ENCODE measurements at regions not wholly inside any gene's neighbourhood (a gene's known extent, or its start where the extent isn't known, plus 50 kb on each side); places are given as distances from the start of the nearest gene placed in this dataset.
"Not testable (repeated sequence)": the region's sequence is repeated elsewhere in the genome, so short reads cannot be mapped to it uniquely, and the experiment has no call there.

DNA sequence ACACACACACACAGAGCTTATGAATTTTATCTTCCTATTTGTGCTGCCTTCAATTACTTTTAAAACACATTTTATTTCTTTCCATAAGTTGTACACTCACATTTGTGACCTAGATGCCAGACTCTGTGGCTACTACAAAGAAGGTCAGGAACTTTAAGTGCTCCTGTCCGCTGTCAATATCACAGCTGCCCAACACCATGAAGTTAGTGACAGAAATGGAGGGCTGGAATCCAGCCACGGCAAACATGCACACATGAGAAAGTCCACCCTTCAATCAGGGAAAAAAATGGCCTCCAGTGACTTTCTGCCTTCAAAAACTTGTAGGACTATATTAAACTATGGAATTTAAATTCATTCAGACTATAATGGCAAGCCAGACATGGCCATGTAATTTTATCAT lies 334.4 kb upstream of the FSTL5 start:
- H3K4me1 ChIP-seq (ENCODE audit: low read depth): no peaks in the 10 kb centered on the region
- H3K36me3 ChIP-seq (ENCODE audit: low read depth): no peaks in the 10 kb centered on the region
- TF ChIP-seq CTCF (IDR thresholded peaks at IDR 0.05): no peak
- no peak overlapping the region for H3K4me3 ChIP-seq
- no peaks in the 10 kb centered on the region for H3K9me3 ChIP-seq
- ATAC-seq (no peak), DNase-seq (no peak)
- intact Hi-C loops (cut with DNase I, micrococcal nuclease): no loop called here

GRCh38 chr4:162497564-162498167 lies 333.9 kb upstream of the FSTL5 start:
- TF ChIP-seq CTCF (IDR thresholded peaks at IDR 0.05): no peak
- H3K9me3 ChIP-seq: no peaks in the 10 kb centered on the region
- H3K4me1 ChIP-seq (ENCODE audit: low read depth): no peaks in the 10 kb centered on the region
- no peak for DNase-seq
- ATAC-seq: peak; percentile 79
- no peaks in the 10 kb centered on the region for H3K36me3 ChIP-seq (ENCODE audit: low read depth)
- intact Hi-C loops (cut with DNase I, micrococcal nuclease): no loop called here
- H3K4me3 ChIP-seq: no peak overlapping the region

- Histone ChIP-seq H3K9me3 (no peaks in the 10 kb centered on the region), H3K36me3 (ENCODE audit: low read depth) (no peaks in the 10 kb centered on the region), H3K4me1 (ENCODE audit: low read depth) (no peaks in the 10 kb centered on the region), H3K4me3 (no peak overlapping the region)
- DNase-seq: no peak
- TF ChIP-seq CTCF (IDR thresholded peaks at IDR 0.05): no peak
- intact Hi-C loops (cut with DNase I, micrococcal nuclease): no loop called here
- peak; percentile 62 for ATAC-seq
These were observed 331.1 kb upstream of the FSTL5 start for GRCh38 chr4:162494935-162495334.

DNA sequence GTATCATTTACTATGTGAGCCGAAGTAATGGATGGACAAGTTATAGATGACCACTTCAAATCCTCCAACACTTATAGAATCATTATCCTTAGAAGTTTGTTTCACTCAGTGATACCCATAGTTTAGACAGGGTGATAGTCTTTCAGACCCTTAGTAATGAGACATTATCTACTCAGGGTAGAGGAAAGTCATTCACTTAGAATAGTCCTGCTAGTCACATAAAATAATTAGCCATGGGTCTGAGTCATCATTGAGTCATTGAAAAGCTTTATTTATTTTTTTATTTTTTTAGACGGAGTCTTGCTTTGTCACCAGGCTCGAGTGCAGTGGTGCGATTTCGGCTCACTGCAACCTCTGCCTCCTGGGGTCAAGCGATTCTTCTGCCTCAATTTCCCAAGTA lies 321.7 kb upstream of the FSTL5 start:
- intact Hi-C loops (cut with DNase I, micrococcal nuclease): no loop called here
- no peak for ATAC-seq
- no peaks in the 10 kb centered on the region for H3K36me3 ChIP-seq (ENCODE audit: low read depth)
- H3K4me1 ChIP-seq (ENCODE audit: low read depth): no peaks in the 10 kb centered on the region
- no peak for DNase-seq
- H3K4me3 ChIP-seq: no peak overlapping the region
- no peaks in the 10 kb centered on the region for H3K9me3 ChIP-seq
- no peak for TF ChIP-seq CTCF (IDR thresholded peaks at IDR 0.05)

- ATAC-seq (no peak), DNase-seq (no peak)
- TF ChIP-seq CTCF (IDR thresholded peaks at IDR 0.05): no peak
- Histone ChIP-seq H3K36me3 (ENCODE audit: low read depth) (no peaks in the 10 kb centered on the region), H3K4me1 (ENCODE audit: low read depth) (no peaks in the 10 kb centered on the region), H3K4me3 (no peak overlapping the region), H3K9me3 (no peaks in the 10 kb centered on the region)
- intact Hi-C loops (cut with DNase I, micrococcal nuclease): no loop called here
These were observed 311.4 kb upstream of the FSTL5 start for GRCh38 chr4:162475246-162475645.

- intact Hi-C loops (cut with DNase I, micrococcal nuclease): no loop called here
- Histone ChIP-seq H3K4me3 (no peak overlapping the region), H3K9me3 (no peaks in the 10 kb centered on the region), H3K36me3 (ENCODE audit: low read depth) (no peaks in the 10 kb centered on the region), H3K4me1 (ENCODE audit: low read depth) (no peaks in the 10 kb centered on the region)
- no peak for ATAC-seq
- TF ChIP-seq CTCF (IDR thresholded peaks at IDR 0.05): no peak
- DNase-seq: no peak
These were observed 306.2 kb upstream of the FSTL5 start for GRCh38 chr4:162469977-162470376.

DNA sequence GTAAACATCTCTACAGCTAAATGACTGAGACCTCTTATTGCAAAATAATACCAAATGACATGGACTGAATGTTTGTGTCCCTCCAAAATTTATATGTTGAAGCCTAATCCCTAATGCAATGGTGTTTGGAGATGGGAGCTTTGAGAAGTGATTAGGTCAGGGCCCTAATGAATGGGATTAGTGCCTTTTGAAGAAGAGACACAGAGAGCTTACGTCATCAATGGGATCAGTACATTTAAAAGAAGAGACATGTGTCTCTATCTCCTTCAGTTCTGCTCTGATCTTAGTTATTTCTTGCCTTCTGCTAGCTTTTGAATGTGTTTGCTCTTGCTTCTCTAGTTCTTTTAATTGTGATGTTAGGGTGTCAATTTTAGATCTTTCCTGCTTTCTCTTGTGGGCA lies 301.6 kb upstream of the FSTL5 start:
- H3K36me3 ChIP-seq (ENCODE audit: low read depth); DNase-seq; H3K4me1 ChIP-seq (ENCODE audit: low read depth); ATAC-seq; H3K9me3 ChIP-seq; H3K4me3 ChIP-seq; intact Hi-C loops (cut with DNase I, micrococcal nuclease): not testable (repeated sequence)
